HG03108 (cell line): ENCODE measurements at regions not wholly inside any gene's neighbourhood (a gene's known extent, or its start where the extent isn't known, plus 50 kb on each side); places are given as distances from the start of the nearest gene placed in this dataset.
A peak's percentile ranks its signal among the peaks of the same experiment; 100 is the strongest.

Experiments used
- ATAC-seq: cut with Tn5 transposase; IDR thresholded peaks from one replicate; pipeline ENCODE4 v1.9.1; 2021; ENCODE audit warnings: moderate library complexity; ENCODE audit not compliant: unreplicated experiment

- no peak for ATAC-seq
These were observed 163.2 kb upstream of the SLC1A4 start for GRCh38 chr2:64825831-64826491.

- no peak for ATAC-seq
These were observed 162.5 kb upstream of the SLC1A4 start for GRCh38 chr2:64826703-64827102.

GRCh38 chr2:64828261-64828660 is 160.9 kb upstream of the SLC1A4 start:
- ATAC-seq: no peak

GRCh38 chr2:64829525-64829924 is 159.7 kb upstream of the SLC1A4 start:
- ATAC-seq: no peak

GRCh38 chr2:64831134-64831976 is 157.8 kb upstream of the SLC1A4 start:
- ATAC-seq: peak; percentile 81

GRCh38 chr2:64831977-64832328 is 157.2 kb upstream of the SLC1A4 start:
- no peak for ATAC-seq

- ATAC-seq: no peak
These were observed 156.3 kb upstream of the SLC1A4 start for GRCh38 chr2:64832936-64833335.

- no peak for ATAC-seq
These were observed 152.6 kb upstream of the SLC1A4 start for GRCh38 chr2:64836566-64836965.

- ATAC-seq: no peak
These were observed 152.0 kb upstream of the SLC1A4 start for GRCh38 chr2:64837116-64837731.

- ATAC-seq: no peak
These were observed 151.1 kb upstream of the SLC1A4 start for GRCh38 chr2:64837925-64838641.

- no peak for ATAC-seq
These were observed 150.4 kb upstream of the SLC1A4 start for GRCh38 chr2:64838817-64839216.

- ATAC-seq: peak; percentile 77
These were observed 149.4 kb upstream of the SLC1A4 start for GRCh38 chr2:64839844-64840243.

GRCh38 chr2:64840426-64840881 is 148.7 kb upstream of the SLC1A4 start:
- no peak for ATAC-seq

- no peak for ATAC-seq
These were observed 147.7 kb upstream of the SLC1A4 start for GRCh38 chr2:64841461-64841860.

- ATAC-seq: no peak
These were observed 147.2 kb upstream of the SLC1A4 start for GRCh38 chr2:64842030-64842429.

GRCh38 chr2:64844087-64844486 is 145.1 kb upstream of the SLC1A4 start:
- no peak for ATAC-seq

- no peak for ATAC-seq
These were observed 143.8 kb upstream of the SLC1A4 start for GRCh38 chr2:64845273-64845905.

GRCh38 chr2:64846177-64846576 is 143.0 kb upstream of the SLC1A4 start:
- ATAC-seq: no peak

- no peak for ATAC-seq
These were observed 141.3 kb upstream of the SLC1A4 start for GRCh38 chr2:64847930-64848329.

GRCh38 chr2:64848363-64848762 is 140.8 kb upstream of the SLC1A4 start:
- no peak for ATAC-seq

GRCh38 chr2:64848945-64849344 is 140.3 kb upstream of the SLC1A4 start:
- ATAC-seq: no peak
